ENCODE measurements at regions not wholly inside any gene's neighbourhood (a gene's known extent, or its start where the extent isn't known, plus 50 kb on each side); places are given as distances from the start of the nearest gene placed in this dataset.
A peak's percentile ranks its signal among the peaks of the same experiment; 100 is the strongest.

DNA sequence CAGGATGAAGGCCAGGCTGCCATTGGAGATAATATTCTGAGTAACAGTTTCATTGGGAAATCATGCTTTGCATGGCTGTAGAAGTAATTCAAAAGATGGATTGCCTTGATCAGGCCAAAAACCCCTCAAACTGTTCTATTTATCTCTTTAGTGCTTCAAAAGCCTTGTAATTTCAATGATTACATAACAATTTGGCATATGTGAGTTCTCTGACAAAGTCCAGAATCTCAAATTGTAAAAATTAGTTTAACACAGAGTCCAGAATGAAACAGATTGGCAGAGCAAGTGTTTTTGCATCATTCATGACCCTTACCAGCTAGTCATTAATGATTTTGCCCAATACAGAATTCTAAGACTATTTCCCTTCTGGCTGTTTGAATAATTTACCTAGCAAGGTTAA is 347.3 kb downstream of the SPRY1 start:
- H3K4me3 Mint-ChIP-seq, result no peak overlapping the region
- Histone ChIP-seq H3K4me3 (ENCODE audit: low read length) (no peak overlapping the region), H3K27ac (ENCODE audit: low read depth, low read length) (no peak overlapping the region), H3K9me3 (ENCODE audit: control insufficient read depth in 2 of 3, low read length in 3 of 3) (no peaks in the 10 kb centered on the region), H3K27me3 (ENCODE audit: control insufficient read depth in 2 of 2, insufficient read depth in 2 of 2, low read length in 2 of 2) (no peaks in the 10 kb centered on the region), H3K36me3 (ENCODE audit: control insufficient read depth in 2 of 3, insufficient read depth in 3 of 3, low read length in 3 of 3) (no peaks in the 10 kb centered on the region), H3K4me1 (ENCODE audit: control insufficient read depth in 2 of 2, insufficient read depth in 2 of 2, low read length in 2 of 2) (no peaks in the 10 kb centered on the region)
- intact Hi-C loops (cut with micrococcal nuclease), result no loop called here
- no peaks in the 10 kb centered on the region for H3K9me3 Mint-ChIP-seq
- DNase-seq (no peak), ATAC-seq (no peak)
- H3K27me3 Mint-ChIP-seq, result peaks cover 8 to 35% (median 14%) of the 10 kb centered on the region in 5 donors
- POLR2A ChIA-PET, result no interaction called here
- H3K27ac Mint-ChIP-seq, result no peak overlapping the region
- CTCF ChIA-PET, result no interaction called here
- H3K4me1 Mint-ChIP-seq, result peaks cover 0 to 4% (median 0%) of the 10 kb centered on the region in 7 donors
- H3K36me3 Mint-ChIP-seq, result no peaks in the 10 kb centered on the region

DNA sequence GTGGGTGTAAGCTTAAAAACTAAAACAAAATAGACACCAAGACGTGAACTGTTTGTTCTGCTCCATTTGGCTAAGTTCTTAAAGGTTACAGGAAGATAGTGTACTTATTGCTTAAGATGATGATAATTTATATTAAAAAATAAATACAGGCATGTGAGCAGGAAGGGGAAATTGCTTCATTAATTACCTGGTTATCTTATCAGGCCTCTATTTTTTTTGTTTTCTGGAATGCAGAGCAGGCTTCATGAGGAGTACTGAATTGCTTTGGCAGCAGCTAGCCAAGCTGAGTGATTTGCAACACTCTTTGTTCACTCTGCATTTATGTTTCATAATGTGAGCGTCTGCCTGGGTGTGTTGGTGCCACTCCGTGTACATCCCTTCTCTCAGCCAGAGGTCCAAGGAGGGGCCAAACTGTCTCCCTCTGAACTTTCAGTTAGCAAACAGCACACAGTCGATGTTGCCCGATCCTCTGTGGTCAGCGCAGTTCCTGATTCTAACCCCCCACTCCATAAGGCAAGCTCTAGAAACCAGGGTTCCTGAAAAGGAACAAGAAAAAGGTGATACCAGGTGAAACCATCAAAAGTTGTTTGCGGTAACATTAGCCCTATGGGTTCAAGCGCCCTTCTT is 348.2 kb downstream of the SPRY1 start:
- ChIA-PET POLR2A (no interaction called here), CTCF (no interaction called here)
- Mint-ChIP-seq H3K4me3 (peak overlapping the region in 3 of 10 donors; percentile 5 to 20 (median 17)), H3K27ac (no peak overlapping the region), H3K4me1 (peaks cover 0 to 4% (median 0%) of the 10 kb centered on the region in 7 donors), H3K27me3 (peaks cover 9 to 36% (median 14%) of the 10 kb centered on the region in 5 donors), H3K9me3 (no peaks in the 10 kb centered on the region), H3K36me3 (no peaks in the 10 kb centered on the region)
- H3K36me3 ChIP-seq (ENCODE audit: control insufficient read depth in 2 of 3, insufficient read depth in 3 of 3, low read length in 3 of 3), result no peaks in the 10 kb centered on the region
- no peak overlapping the region for H3K27ac ChIP-seq (ENCODE audit: low read depth, low read length)
- ATAC-seq (no peak), DNase-seq (no peak)
- no peaks in the 10 kb centered on the region for H3K27me3 ChIP-seq (ENCODE audit: control insufficient read depth in 2 of 2, insufficient read depth in 2 of 2, low read length in 2 of 2)
- intact Hi-C loops (cut with micrococcal nuclease), result no loop called here
- no peaks in the 10 kb centered on the region for H3K4me1 ChIP-seq (ENCODE audit: control insufficient read depth in 2 of 2, insufficient read depth in 2 of 2, low read length in 2 of 2)
- no peak overlapping the region for H3K4me3 ChIP-seq (ENCODE audit: low read length)
- no peaks in the 10 kb centered on the region for H3K9me3 ChIP-seq (ENCODE audit: control insufficient read depth in 2 of 3, low read length in 3 of 3)

DNA sequence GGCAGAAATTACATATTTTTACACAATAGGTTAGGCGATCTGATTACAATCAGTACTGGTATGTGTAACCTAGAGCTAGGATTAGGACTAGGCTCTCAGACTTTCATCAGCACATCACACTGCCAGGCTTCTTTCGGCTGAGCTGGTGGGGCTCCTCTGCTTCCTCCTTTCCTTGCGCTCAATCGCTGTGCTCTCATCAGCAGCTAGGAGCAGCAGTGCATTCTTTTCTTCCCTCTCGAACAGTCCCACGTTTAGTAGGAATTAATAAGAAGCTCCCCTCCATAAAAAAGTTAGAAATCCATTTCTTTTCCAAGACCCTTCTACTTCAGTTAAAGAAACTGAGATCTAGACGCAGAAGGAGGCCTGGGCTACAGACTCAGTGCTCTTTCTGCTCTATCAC is 350.4 kb downstream of the SPRY1 start:
- H3K36me3 Mint-ChIP-seq, result no peaks in the 10 kb centered on the region
- H3K4me1 ChIP-seq (ENCODE audit: control insufficient read depth in 2 of 2, insufficient read depth in 2 of 2, low read length in 2 of 2), result no peaks in the 10 kb centered on the region
- intact Hi-C loops (cut with micrococcal nuclease), result no loop called here
- no peaks in the 10 kb centered on the region for H3K9me3 ChIP-seq (ENCODE audit: control insufficient read depth in 2 of 3, low read length in 3 of 3)
- H3K4me3 Mint-ChIP-seq, result no peak overlapping the region
- ATAC-seq (no peak), DNase-seq (no peak)
- H3K27me3 ChIP-seq (ENCODE audit: control insufficient read depth in 2 of 2, insufficient read depth in 2 of 2, low read length in 2 of 2), result no peaks in the 10 kb centered on the region
- POLR2A ChIA-PET, result no interaction called here
- peaks cover 9 to 32% (median 15%) of the 10 kb centered on the region in 5 donors for H3K27me3 Mint-ChIP-seq
- H3K27ac Mint-ChIP-seq, result no peak overlapping the region
- H3K4me1 Mint-ChIP-seq, result peaks cover 0 to 4% (median 0%) of the 10 kb centered on the region in 7 donors
- no peak overlapping the region for H3K27ac ChIP-seq (ENCODE audit: low read depth, low read length)
- CTCF ChIA-PET, result no interaction called here
- no peaks in the 10 kb centered on the region for H3K9me3 Mint-ChIP-seq
- no peaks in the 10 kb centered on the region for H3K36me3 ChIP-seq (ENCODE audit: control insufficient read depth in 2 of 3, insufficient read depth in 3 of 3, low read length in 3 of 3)
- no peak overlapping the region for H3K4me3 ChIP-seq (ENCODE audit: low read length)

DNA sequence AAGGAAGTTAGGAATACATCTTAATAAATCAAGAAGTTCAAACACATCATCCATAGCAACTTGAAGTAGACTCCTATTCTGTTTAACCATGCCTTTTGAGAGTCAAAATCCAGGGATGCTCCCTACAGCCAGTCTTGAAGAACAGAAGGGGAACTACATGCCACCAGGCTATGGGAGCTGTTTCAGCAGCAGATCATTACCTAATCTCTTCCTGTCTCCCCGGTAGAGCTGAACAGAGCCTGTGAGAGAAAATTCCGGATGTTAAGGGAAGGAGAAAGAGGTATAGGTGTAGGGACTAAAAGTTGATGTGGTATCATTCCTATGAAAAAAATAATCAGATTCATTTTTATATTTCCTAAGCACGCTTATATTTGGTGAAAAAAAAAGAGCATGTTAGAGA is 352.2 kb downstream of the SPRY1 start:
- Histone ChIP-seq H3K9me3 (ENCODE audit: control insufficient read depth in 2 of 3, low read length in 3 of 3) (no peaks in the 10 kb centered on the region), H3K4me1 (ENCODE audit: control insufficient read depth in 2 of 2, insufficient read depth in 2 of 2, low read length in 2 of 2) (no peaks in the 10 kb centered on the region), H3K36me3 (ENCODE audit: control insufficient read depth in 2 of 3, insufficient read depth in 3 of 3, low read length in 3 of 3) (no peaks in the 10 kb centered on the region), H3K27ac (ENCODE audit: low read depth, low read length) (no peak overlapping the region), H3K27me3 (ENCODE audit: control insufficient read depth in 2 of 2, insufficient read depth in 2 of 2, low read length in 2 of 2) (no peaks in the 10 kb centered on the region), H3K4me3 (ENCODE audit: low read length) (no peak overlapping the region)
- intact Hi-C loops (cut with micrococcal nuclease), result no loop called here
- peaks cover 9 to 27% (median 15%) of the 10 kb centered on the region in 5 donors for H3K27me3 Mint-ChIP-seq
- no peak for DNase-seq
- CTCF ChIA-PET, result no interaction called here
- peaks cover 0 to 4% (median 0%) of the 10 kb centered on the region in 7 donors for H3K4me1 Mint-ChIP-seq
- no peaks in the 10 kb centered on the region for H3K36me3 Mint-ChIP-seq
- H3K27ac Mint-ChIP-seq, result no peak overlapping the region
- H3K9me3 Mint-ChIP-seq, result no peaks in the 10 kb centered on the region
- no peak overlapping the region for H3K4me3 Mint-ChIP-seq
- ATAC-seq, result no peak
- POLR2A ChIA-PET, result no interaction called here

DNA sequence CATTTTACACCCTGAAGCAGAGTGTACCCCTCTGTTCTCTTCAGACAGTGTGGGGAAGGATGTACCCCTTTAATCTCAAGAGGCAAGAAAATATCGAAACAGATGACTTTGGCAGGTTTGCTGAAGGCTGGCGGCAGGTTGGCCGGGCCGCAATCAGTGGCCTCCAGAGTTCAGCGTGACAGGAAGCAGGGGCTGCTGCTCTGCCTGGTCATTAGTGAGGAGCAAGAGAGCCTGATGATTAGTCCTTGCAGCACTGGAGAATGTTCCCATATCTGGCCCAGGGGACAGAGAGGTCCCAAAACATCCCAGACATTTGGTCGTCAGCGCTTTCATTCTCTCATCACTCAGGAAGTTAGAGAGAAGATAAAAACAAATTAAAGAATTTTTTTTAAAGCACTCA is 352.8 kb downstream of the SPRY1 start:
- no peaks in the 10 kb centered on the region for H3K36me3 ChIP-seq (ENCODE audit: control insufficient read depth in 2 of 3, insufficient read depth in 3 of 3, low read length in 3 of 3)
- no peak overlapping the region for H3K4me3 Mint-ChIP-seq
- intact Hi-C loops (cut with micrococcal nuclease), result no loop called here
- H3K27ac Mint-ChIP-seq, result no peak overlapping the region
- no peaks in the 10 kb centered on the region for H3K27me3 ChIP-seq (ENCODE audit: control insufficient read depth in 2 of 2, insufficient read depth in 2 of 2, low read length in 2 of 2)
- DNase-seq (no peak), ATAC-seq (no peak)
- H3K4me1 ChIP-seq (ENCODE audit: control insufficient read depth in 2 of 2, insufficient read depth in 2 of 2, low read length in 2 of 2), result no peaks in the 10 kb centered on the region
- POLR2A ChIA-PET, result no interaction called here
- peaks cover 0 to under 1% (median 0%) of the 10 kb centered on the region in 11 donors for H3K9me3 Mint-ChIP-seq
- no peak overlapping the region for H3K4me3 ChIP-seq (ENCODE audit: low read length)
- H3K36me3 Mint-ChIP-seq, result no peaks in the 10 kb centered on the region
- CTCF ChIA-PET, result no interaction called here
- no peaks in the 10 kb centered on the region for H3K9me3 ChIP-seq (ENCODE audit: control insufficient read depth in 2 of 3, low read length in 3 of 3)
- peaks cover 0 to 4% (median 0%) of the 10 kb centered on the region in 7 donors for H3K4me1 Mint-ChIP-seq
- no peak overlapping the region for H3K27ac ChIP-seq (ENCODE audit: low read depth, low read length)
- peaks cover 9 to 27% (median 15%) of the 10 kb centered on the region in 5 donors for H3K27me3 Mint-ChIP-seq

DNA sequence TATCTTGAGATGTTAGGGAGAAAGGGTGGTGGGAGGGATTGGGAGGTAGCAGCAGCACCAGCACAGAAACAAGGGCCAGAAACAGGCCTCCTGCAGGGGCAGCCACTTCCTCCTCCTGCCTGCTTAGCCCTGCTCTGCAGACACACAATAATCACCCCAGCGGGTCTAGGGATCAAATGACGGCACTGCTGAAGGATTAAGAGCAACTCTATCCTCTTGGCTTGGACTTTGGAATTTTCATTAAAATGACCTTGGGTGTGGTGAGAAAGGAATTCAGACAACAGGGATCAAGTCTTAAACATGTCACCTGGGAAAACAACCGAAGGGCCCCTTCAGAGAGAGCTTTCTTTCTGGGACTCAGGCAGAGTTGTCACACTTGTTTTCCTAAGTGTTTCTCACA is 353.4 kb downstream of the SPRY1 start:
- Mint-ChIP-seq H3K27ac (no peak overlapping the region), H3K36me3 (no peaks in the 10 kb centered on the region), H3K4me3 (no peak overlapping the region), H3K27me3 (peaks cover 9 to 24% (median 12%) of the 10 kb centered on the region in 5 donors), H3K9me3 (peaks cover 0 to 5% (median 0%) of the 10 kb centered on the region in 11 donors), H3K4me1 (peaks cover 0 to under 1% (median 0%) of the 10 kb centered on the region in 7 donors)
- Histone ChIP-seq H3K27ac (ENCODE audit: low read depth, low read length) (no peak overlapping the region), H3K27me3 (ENCODE audit: control insufficient read depth in 2 of 2, insufficient read depth in 2 of 2, low read length in 2 of 2) (no peaks in the 10 kb centered on the region), H3K4me3 (ENCODE audit: low read length) (no peak overlapping the region), H3K4me1 (ENCODE audit: control insufficient read depth in 2 of 2, insufficient read depth in 2 of 2, low read length in 2 of 2) (no peaks in the 10 kb centered on the region), H3K36me3 (ENCODE audit: control insufficient read depth in 2 of 3, insufficient read depth in 3 of 3, low read length in 3 of 3) (no peaks in the 10 kb centered on the region), H3K9me3 (ENCODE audit: control insufficient read depth in 2 of 3, low read length in 3 of 3) (no peaks in the 10 kb centered on the region)
- CTCF ChIA-PET, result interaction anchor here (0.6 kb wide), 1 partner anchor 15 kb away, joined by 3 read pairs; no protein-coding TSS in a partner anchor
- DNase-seq (no peak), ATAC-seq (no peak)
- intact Hi-C loops (cut with micrococcal nuclease), result no loop called here
- POLR2A ChIA-PET, result no interaction called here

DNA sequence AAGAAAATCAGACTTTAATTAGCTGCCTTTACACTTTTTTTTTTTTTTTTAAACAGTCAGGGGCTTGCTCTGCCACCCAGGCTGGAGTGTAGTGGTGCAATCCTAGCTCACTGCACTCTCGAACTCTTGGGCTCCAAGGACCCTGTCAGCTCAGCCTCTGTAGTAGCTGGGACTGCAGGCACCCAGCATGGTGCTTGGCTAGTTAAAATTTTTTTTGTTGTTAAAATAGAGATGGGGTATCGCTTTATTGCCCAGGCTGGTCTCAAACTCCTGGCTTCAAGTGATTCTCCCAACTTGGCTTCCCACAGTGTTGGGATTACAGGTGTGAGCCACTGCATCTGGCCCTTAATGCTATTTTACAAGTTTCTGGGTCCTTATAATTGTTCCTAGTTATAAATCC is 359.1 kb downstream of the SPRY1 start:
- Histone ChIP-seq H3K4me1 (ENCODE audit: control insufficient read depth in 2 of 2, insufficient read depth in 2 of 2, low read length in 2 of 2) (no peaks in the 10 kb centered on the region), H3K9me3 (ENCODE audit: control insufficient read depth in 2 of 3, low read length in 3 of 3) (no peaks in the 10 kb centered on the region), H3K4me3 (ENCODE audit: low read length) (no peak overlapping the region), H3K27me3 (ENCODE audit: control insufficient read depth in 2 of 2, insufficient read depth in 2 of 2, low read length in 2 of 2) (no peaks in the 10 kb centered on the region), H3K36me3 (ENCODE audit: control insufficient read depth in 2 of 3, insufficient read depth in 3 of 3, low read length in 3 of 3) (no peaks in the 10 kb centered on the region), H3K27ac (ENCODE audit: low read depth, low read length) (no peak overlapping the region)
- H3K4me3 Mint-ChIP-seq, result no peak overlapping the region
- intact Hi-C loops (cut with micrococcal nuclease), result no loop called here
- peaks cover 0 to 5% (median 0%) of the 10 kb centered on the region in 11 donors for H3K9me3 Mint-ChIP-seq
- ATAC-seq, result no peak
- ChIA-PET POLR2A (no interaction called here), CTCF (no interaction called here)
- no peaks in the 10 kb centered on the region for H3K36me3 Mint-ChIP-seq
- no peaks in the 10 kb centered on the region for H3K4me1 Mint-ChIP-seq
- H3K27ac Mint-ChIP-seq, result no peak overlapping the region
- peaks cover 0 to 18% (median 0%) of the 10 kb centered on the region in 5 donors for H3K27me3 Mint-ChIP-seq
- DNase-seq, result no peak

Data from naive thymus-derived CD4-positive, alpha-beta T cell (primary cell).